Gastrocnemius medialis (tissue), 4 donors: ENCODE measurements at regions not wholly inside any gene's neighbourhood (a gene's known extent, or its start where the extent isn't known, plus 50 kb on each side); places are given as distances from the start of the nearest gene placed in this dataset.

Experiments
- POLR2A ChIP-seq, 2 donors: fragments of 450-650 bp; IDR thresholded peaks; one replicate each; pipeline ENCODE4 v1.6.1; 2017; ENCODE audit warnings: antibody characterized with exemption in 2 of 2, mild to moderate bottlenecking in 2 of 2, moderate library complexity in 2 of 2
- TF ChIP-seq, protein P1 (sequence below), 5 experiments: fragments of 450-650 bp in 3 of 5; fragments of 200-600 bp in 2 of 5; sonication (generic) in 2 of 5; IDR thresholded peaks in 4 of 5; conservative IDR thresholded peaks in 1 of 5; 1 replicate in 4 of 5; 2 replicates in 1 of 5; pipeline ENCODE4 v1.5.1; 2016 to 2019; ENCODE audit warnings: antibody characterized with exemption in 5 of 5, mild to moderate bottlenecking in 3 of 5, moderate library complexity in 3 of 5

DNA sequence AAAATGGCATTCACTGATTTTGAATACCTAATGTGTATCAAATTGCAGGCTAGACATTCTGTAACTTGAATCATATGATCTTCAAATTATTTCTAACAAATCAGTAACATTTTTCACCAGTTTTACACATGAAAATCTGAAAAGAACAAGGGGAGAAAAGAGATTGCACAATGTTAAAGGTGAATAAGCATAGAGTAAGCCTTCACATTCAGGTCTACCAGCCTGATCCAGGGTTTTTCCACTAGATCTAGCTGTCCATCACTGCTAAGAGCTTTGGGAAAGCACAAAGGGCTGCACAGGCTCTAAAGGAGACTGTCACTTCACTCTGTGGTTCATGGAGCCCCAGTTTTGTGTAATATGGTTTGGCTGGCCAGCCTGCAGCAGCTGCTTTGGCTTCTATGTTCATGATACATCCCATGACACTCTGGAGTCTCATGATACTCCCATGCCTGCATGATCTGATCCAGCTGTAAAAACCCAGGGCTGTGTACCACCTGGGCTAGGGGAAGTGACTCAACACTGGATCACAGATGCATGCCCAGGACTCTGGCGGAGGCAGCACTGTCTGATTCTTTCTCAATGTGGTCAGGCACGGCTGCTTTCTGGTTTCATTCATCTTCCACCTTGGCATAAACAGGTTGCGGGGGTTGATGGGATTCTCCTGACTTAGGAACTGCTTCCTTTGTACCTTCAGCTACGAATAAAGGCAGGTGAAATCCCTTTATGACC is 859.7 kb downstream of the GALC start:
- TF ChIP-seq, protein P1, sequence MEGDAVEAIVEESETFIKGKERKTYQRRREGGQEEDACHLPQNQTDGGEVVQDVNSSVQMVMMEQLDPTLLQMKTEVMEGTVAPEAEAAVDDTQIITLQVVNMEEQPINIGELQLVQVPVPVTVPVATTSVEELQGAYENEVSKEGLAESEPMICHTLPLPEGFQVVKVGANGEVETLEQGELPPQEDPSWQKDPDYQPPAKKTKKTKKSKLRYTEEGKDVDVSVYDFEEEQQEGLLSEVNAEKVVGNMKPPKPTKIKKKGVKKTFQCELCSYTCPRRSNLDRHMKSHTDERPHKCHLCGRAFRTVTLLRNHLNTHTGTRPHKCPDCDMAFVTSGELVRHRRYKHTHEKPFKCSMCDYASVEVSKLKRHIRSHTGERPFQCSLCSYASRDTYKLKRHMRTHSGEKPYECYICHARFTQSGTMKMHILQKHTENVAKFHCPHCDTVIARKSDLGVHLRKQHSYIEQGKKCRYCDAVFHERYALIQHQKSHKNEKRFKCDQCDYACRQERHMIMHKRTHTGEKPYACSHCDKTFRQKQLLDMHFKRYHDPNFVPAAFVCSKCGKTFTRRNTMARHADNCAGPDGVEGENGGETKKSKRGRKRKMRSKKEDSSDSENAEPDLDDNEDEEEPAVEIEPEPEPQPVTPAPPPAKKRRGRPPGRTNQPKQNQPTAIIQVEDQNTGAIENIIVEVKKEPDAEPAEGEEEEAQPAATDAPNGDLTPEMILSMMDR (IDR thresholded peaks at IDR 0.05 in 4 of 5, conservative IDR thresholded peaks at IDR 0.05 in 1 of 5) = no peak
- TF ChIP-seq POLR2A (IDR thresholded peaks at IDR 0.05) = no peak
